GM23338 (cell line): ENCODE measurements at regions not wholly inside any gene's neighbourhood (a gene's known extent, or its start where the extent isn't known, plus 50 kb on each side); places are given as distances from the start of the nearest gene placed in this dataset.

Experiments
- CREB1 ChIP-seq: fragments of 250-450 bp; sonication (Bioruptor Pico); IDR thresholded peaks from 2 replicates; pipeline ENCODE4 v1.5.0; 2020; ENCODE audit warnings: low read depth, mild to moderate bottlenecking, moderate library complexity
- ETS1 ChIP-seq: IDR thresholded peaks from 2 replicates; pipeline ENCODE4 v1.6.1; 2016; ENCODE audit warnings: antibody characterized with exemption
- EZH2phosphoT487 ChIP-seq: fragments of 200-600 bp; sonication (generic); IDR thresholded peaks from one replicate; pipeline ENCODE4 v1.8.1; 2018; ENCODE audit warnings: antibody characterized with exemption; ENCODE audit not compliant: unreplicated experiment
- NANOG ChIP-seq: IDR thresholded peaks from 2 replicates; pipeline ENCODE4 v1.6.1; 2016; ENCODE audit warnings: antibody characterized with exemption, borderline replicate concordance
- REST ChIP-seq: IDR thresholded peaks from one replicate; pipeline ENCODE4 v1.6.1; 2018; ENCODE audit warnings: antibody characterized with exemption; ENCODE audit not compliant: unreplicated experiment
- STAT1 ChIP-seq: IDR thresholded peaks from one replicate; pipeline ENCODE4 v1.6.1; 2016; ENCODE audit warnings: antibody characterized with exemption; ENCODE audit not compliant: unreplicated experiment
- ZNF114 ChIP-seq: fragments of 250-450 bp; sonication (Bioruptor Pico); IDR thresholded peaks from 2 replicates; pipeline ENCODE4 v1.5.0; 2020; ENCODE audit warnings: mild to moderate bottlenecking, moderate library complexity
- ZNF331 ChIP-seq: fragments of 250-450 bp; sonication (Bioruptor Pico); IDR thresholded peaks from 2 replicates; pipeline ENCODE4 v1.5.0; 2020; ENCODE audit warnings: low read depth, mild to moderate bottlenecking, moderate library complexity
- ZNF462 ChIP-seq: fragments of 250-450 bp; sonication (Bioruptor Pico); IDR thresholded peaks from 2 replicates; pipeline ENCODE4 v1.5.0; 2020; ENCODE audit warnings: mild to moderate bottlenecking, moderate library complexity

- no peak for TF ChIP-seq ZNF462
- TF ChIP-seq NANOG = no peak
- no peak for TF ChIP-seq ZNF114
- TF ChIP-seq CREB1 (CRISPR knock-in tag) = no peak
- no peak for TF ChIP-seq STAT1
- TF ChIP-seq EZH2phosphoT487 = no peak
- TF ChIP-seq REST = no peak
- TF ChIP-seq ZNF331 (CRISPR knock-in tag) = no peak
- no peak for TF ChIP-seq ETS1
These were observed 88.8 kb downstream of the FOXL3 start (continued) for GRCh38 chr7:378551-379455.
